ENCODE measurements at regions not wholly inside any gene's neighbourhood (a gene's known extent, or its start where the extent isn't known, plus 50 kb on each side); places are given as distances from the start of the nearest gene placed in this dataset.

- no peak overlapping the region for H3K9ac ChIP-seq
Measured at GRCh38 chr6:74187811-74188210, 491.8 kb downstream of the CD109 start.

GRCh38 chr6:74182992-74183391, 487.0 kb downstream of the CD109 start:
- Mint-ChIP-seq H3K36me3 (no peaks in the 10 kb centered on the region), H3K9me3 (no peaks in the 10 kb centered on the region), H3K4me1 (no peaks in the 10 kb centered on the region)

More at GRCh38 chr6:74187811-74188210, 491.8 kb downstream of the CD109 start:
- Mint-ChIP-seq H3K4me1 (no peaks in the 10 kb centered on the region), H3K27ac (no peak overlapping the region), H3K4me3 (no peak overlapping the region), H3K36me3 (no peaks in the 10 kb centered on the region), H3K27me3 (ENCODE audit: insufficient read depth, low read depth) (no peaks in the 10 kb centered on the region), H3K9me3 (peaks cover 2% of the 10 kb centered on the region)
- Histone ChIP-seq H3K9me3 (ENCODE audit: low read depth) (no peaks in the 10 kb centered on the region), H3F3A (ENCODE audit: low read depth) (no peaks in the 10 kb centered on the region), H3K79me2 (ENCODE audit: low read depth) (no peaks in the 10 kb centered on the region), H2AFZ (replicated peaks) (no peak overlapping the region), H3K27ac (no peak overlapping the region), H4K20me1 (ENCODE audit: low read depth) (no peaks in the 10 kb centered on the region), H3K27me3 (no peaks in the 10 kb centered on the region), H3K36me3 (no peaks in the 10 kb centered on the region), H3K4me1 (no peaks in the 10 kb centered on the region), H3K4me3 (no peak overlapping the region), H3K4me2 (no peak overlapping the region)
- DNase-seq (ENCODE audit: low spot score): no peak
- no peak for TF ChIP-seq CTCF (IDR thresholded peaks at IDR 0.05)
- TF ChIP-seq EZH2phosphoT487 (IDR thresholded peaks at IDR 0.05): no peak
- no peak for TF ChIP-seq EZH2 (IDR thresholded peaks at IDR 0.05)

GRCh38 chr6:74181471-74181870, 485.5 kb downstream of the CD109 start:
- H3K9me3 ChIP-seq (ENCODE audit: low read depth): no peaks in the 10 kb centered on the region
- H3K27me3 ChIP-seq: no peaks in the 10 kb centered on the region
- H3K27me3 Mint-ChIP-seq (ENCODE audit: insufficient read depth, low read depth): no peaks in the 10 kb centered on the region
- no peak overlapping the region for H3K4me2 ChIP-seq
- H3K4me3 ChIP-seq: no peak overlapping the region
- H3K9me3 Mint-ChIP-seq: no peaks in the 10 kb centered on the region
- H3K36me3 Mint-ChIP-seq: no peaks in the 10 kb centered on the region
- no peaks in the 10 kb centered on the region for H3K4me1 Mint-ChIP-seq
- H3K27ac ChIP-seq: no peak overlapping the region
- no peak overlapping the region for H2AFZ ChIP-seq (replicated peaks)
- no peak overlapping the region for H3K4me3 Mint-ChIP-seq
- no peaks in the 10 kb centered on the region for H3K36me3 ChIP-seq
- DNase-seq (ENCODE audit: low spot score): no peak
- no peaks in the 10 kb centered on the region for H3K79me2 ChIP-seq (ENCODE audit: low read depth)
- no peaks in the 10 kb centered on the region for H3K4me1 ChIP-seq
- H4K20me1 ChIP-seq (ENCODE audit: low read depth): no peaks in the 10 kb centered on the region
- H3K27ac Mint-ChIP-seq: no peak overlapping the region
- no peak overlapping the region for H3K9ac ChIP-seq
- H3F3A ChIP-seq (ENCODE audit: low read depth): no peaks in the 10 kb centered on the region
- TF ChIP-seq EZH2 (IDR thresholded peaks at IDR 0.05) (no peak), CTCF (IDR thresholded peaks at IDR 0.05) (no peak), EZH2phosphoT487 (IDR thresholded peaks at IDR 0.05) (no peak)

More at GRCh38 chr6:74182992-74183391, 487.0 kb downstream of the CD109 start:
- no peak overlapping the region for H3K27ac Mint-ChIP-seq
- no peak overlapping the region for H3K4me2 ChIP-seq
- H3K27ac ChIP-seq: no peak overlapping the region
- no peak overlapping the region for H3K4me3 Mint-ChIP-seq
- H3F3A ChIP-seq (ENCODE audit: low read depth): no peaks in the 10 kb centered on the region
- no peaks in the 10 kb centered on the region for H3K27me3 Mint-ChIP-seq (ENCODE audit: insufficient read depth, low read depth)
- H3K79me2 ChIP-seq (ENCODE audit: low read depth): no peaks in the 10 kb centered on the region
- no peaks in the 10 kb centered on the region for H3K27me3 ChIP-seq
- H3K36me3 ChIP-seq: no peaks in the 10 kb centered on the region
- TF ChIP-seq CTCF (IDR thresholded peaks at IDR 0.05) (no peak), EZH2phosphoT487 (IDR thresholded peaks at IDR 0.05) (no peak), EZH2 (IDR thresholded peaks at IDR 0.05) (no peak)
- H2AFZ ChIP-seq (replicated peaks): no peak overlapping the region
- no peak overlapping the region for H3K4me3 ChIP-seq
- no peak for DNase-seq (ENCODE audit: low spot score)
- no peaks in the 10 kb centered on the region for H3K9me3 ChIP-seq (ENCODE audit: low read depth)
- H3K9ac ChIP-seq: no peak overlapping the region
- no peaks in the 10 kb centered on the region for H3K4me1 ChIP-seq
- H4K20me1 ChIP-seq (ENCODE audit: low read depth): no peaks in the 10 kb centered on the region
